Panc1 (cell line): ENCODE measurements at regions not wholly inside any gene's neighbourhood (a gene's known extent, or its start where the extent isn't known, plus 50 kb on each side); places are given as distances from the start of the nearest gene placed in this dataset.

Source experiments
- ATAC-seq: fragments of 200-7000 bp; cut with Tn5 transposase; 2 replicates; pipeline ENCODE4 v1.9.1; 2020; ENCODE audit warnings: mild to moderate bottlenecking, moderate library complexity
- BruUV-seq: library from RNA; stranded (reverse); fragments of 400-500 nt; replicated peaks from 2 replicates; lab custom pipeline; 2021; lab: Mats Ljungman, UMichigan
- CTCF ChIA-PET: fragments of 300-600 bp; sonication (Branson Sonifier 250); formaldehyde crosslinking; loops from one replicate; lab custom pipeline; 2022; ENCODE audit warnings: antibody characterized with exemption; lab: Charles Lee
- POLR2A ChIA-PET: fragments of 300-600 bp; sonication (Branson Sonifier 250); formaldehyde crosslinking; loops from one replicate; lab custom pipeline; 2022; ENCODE audit warnings: antibody characterized with exemption; lab: Charles Lee
- DNase-seq: peaks from one replicate; pipeline ENCODE4 v3.0.0-alpha.2; 2010; ENCODE audit warnings: low read depth, low spot score
- H3K27ac ChIP-seq: 2 replicates; pipeline ENCODE4 v1.5.1; 2011; ENCODE audit warnings: mild to moderate bottlenecking, low read length, inconsistent platforms
- H3K27me3 ChIP-seq: fragments of 200-500 bp; sonication (Bioruptor generic); 2 replicates; pipeline ENCODE4 v1.6.0; 2014; ENCODE audit warnings: low read length, inconsistent platforms; ENCODE audit not compliant: control insufficient read depth, insufficient read depth
- H3K36me3 ChIP-seq: fragments of 200-500 bp; sonication (Bioruptor generic); 2 replicates; pipeline ENCODE4 v1.5.1; 2014; ENCODE audit warnings: inconsistent platforms, mild to moderate bottlenecking, low read length, moderate library complexity; ENCODE audit not compliant: control insufficient read depth, insufficient read depth
- H3K4me1 ChIP-seq: 2 replicates; pipeline ENCODE4 v1.5.1; 2011; ENCODE audit warnings: inconsistent platforms, mild to moderate bottlenecking, low read length, moderate library complexity; ENCODE audit not compliant: control insufficient read depth, insufficient read depth
- H3K4me3 ChIP-seq, 2 experiments: 2 replicates each; pipeline ENCODE4 v1.5.1; 2011 to 2012; ENCODE audit warnings: low read depth in 2 of 2, low read length in 2 of 2, mild to moderate bottlenecking in 2 of 2, inconsistent platforms in 1 of 2, moderate library complexity in 1 of 2
- H3K9me3 ChIP-seq: fragments of 200-500 bp; sonication (Bioruptor generic); 2 replicates; pipeline ENCODE4 v1.5.1; 2014; ENCODE audit warnings: low read depth, mild to moderate bottlenecking, inconsistent platforms, low read length, moderate library complexity; ENCODE audit not compliant: control insufficient read depth, insufficient read depth
- POLR2AphosphoS5 ChIP-seq: IDR thresholded peaks from 2 replicates; pipeline ENCODE4 v1.6.1; 2012; ENCODE audit warnings: mild to moderate bottlenecking, low read depth, low read length, moderate library complexity
- SIN3A ChIP-seq: IDR thresholded peaks from 2 replicates; pipeline ENCODE4 v1.6.1; 2012; ENCODE audit warnings: low read depth, mild to moderate bottlenecking, low read length, moderate library complexity, borderline replicate concordance; ENCODE audit not compliant: insufficient read depth
- TCF7L2 ChIP-seq: IDR thresholded peaks from 2 replicates; pipeline ENCODE4 v1.6.1; 2011; ENCODE audit warnings: mild to moderate bottlenecking, low read depth, low read length, inconsistent platforms
- in situ Hi-C: cut with HindIII; loops from 2 replicates; pipeline ENCODE4 v1.10.0; 2016; ENCODE audit warnings: low sequenced_read_pairs, low pct_unique_long_range_greater_than_20kb
- intact Hi-C: fragments of 100-400 bp; cut with micrococcal nuclease; formaldehyde crosslinking; loops from one replicate; pipeline ENCODE4 v1.10.0; 2022; ENCODE audit not compliant: unreplicated experiment
- TF ChIP-seq, protein P1 (sequence below), 2 experiments: IDR thresholded peaks; 2 replicates each; pipeline ENCODE4 v1.6.1; 2011 to 2012; ENCODE audit warnings: low read depth in 2 of 2, control low read depth in 1 of 2, low read length in 1 of 2, mild to moderate bottlenecking in 1 of 2, moderate library complexity in 1 of 2; ENCODE audit not compliant: insufficient read depth in 1 of 2

DNA sequence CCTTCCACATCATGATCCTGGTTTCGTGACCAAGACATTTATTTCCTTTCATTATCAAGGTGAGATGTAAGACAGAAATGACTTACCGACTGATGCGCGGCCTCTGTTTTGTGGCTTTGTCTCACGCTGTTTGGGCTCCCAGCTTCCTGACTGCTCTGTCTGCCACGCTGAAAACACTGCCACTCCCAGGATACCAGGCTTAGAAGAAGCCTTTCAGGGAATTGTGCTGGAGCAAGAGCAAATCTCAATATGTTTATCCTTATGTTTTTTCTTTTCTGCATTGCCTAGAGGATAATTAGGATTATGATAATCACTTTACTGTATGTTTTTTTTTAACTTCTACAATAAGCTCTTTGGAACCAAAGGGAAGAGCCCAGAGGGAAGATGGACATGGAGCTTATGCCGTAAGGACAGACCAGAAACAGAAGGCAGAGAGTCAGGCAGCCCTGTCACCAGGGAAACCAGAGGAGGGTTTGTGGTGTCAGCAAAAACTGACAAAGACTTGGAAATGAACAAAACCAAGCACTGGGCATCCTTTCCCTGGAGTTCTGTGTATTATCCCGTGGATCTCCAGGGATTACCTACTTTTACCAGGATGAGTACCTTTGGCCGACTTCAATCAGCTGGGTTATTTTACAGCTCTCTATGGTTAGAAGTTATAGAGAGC, 68.2 kb upstream of the ISX start:
- in situ Hi-C loops (no loop called here), intact Hi-C loops (loop anchor here (10.0 kb wide), 1 partner anchor 57 kb away; no protein-coding TSS in a partner anchor)
- H3K4me3 ChIP-seq: no peak overlapping the region
- TF ChIP-seq, protein P1, sequence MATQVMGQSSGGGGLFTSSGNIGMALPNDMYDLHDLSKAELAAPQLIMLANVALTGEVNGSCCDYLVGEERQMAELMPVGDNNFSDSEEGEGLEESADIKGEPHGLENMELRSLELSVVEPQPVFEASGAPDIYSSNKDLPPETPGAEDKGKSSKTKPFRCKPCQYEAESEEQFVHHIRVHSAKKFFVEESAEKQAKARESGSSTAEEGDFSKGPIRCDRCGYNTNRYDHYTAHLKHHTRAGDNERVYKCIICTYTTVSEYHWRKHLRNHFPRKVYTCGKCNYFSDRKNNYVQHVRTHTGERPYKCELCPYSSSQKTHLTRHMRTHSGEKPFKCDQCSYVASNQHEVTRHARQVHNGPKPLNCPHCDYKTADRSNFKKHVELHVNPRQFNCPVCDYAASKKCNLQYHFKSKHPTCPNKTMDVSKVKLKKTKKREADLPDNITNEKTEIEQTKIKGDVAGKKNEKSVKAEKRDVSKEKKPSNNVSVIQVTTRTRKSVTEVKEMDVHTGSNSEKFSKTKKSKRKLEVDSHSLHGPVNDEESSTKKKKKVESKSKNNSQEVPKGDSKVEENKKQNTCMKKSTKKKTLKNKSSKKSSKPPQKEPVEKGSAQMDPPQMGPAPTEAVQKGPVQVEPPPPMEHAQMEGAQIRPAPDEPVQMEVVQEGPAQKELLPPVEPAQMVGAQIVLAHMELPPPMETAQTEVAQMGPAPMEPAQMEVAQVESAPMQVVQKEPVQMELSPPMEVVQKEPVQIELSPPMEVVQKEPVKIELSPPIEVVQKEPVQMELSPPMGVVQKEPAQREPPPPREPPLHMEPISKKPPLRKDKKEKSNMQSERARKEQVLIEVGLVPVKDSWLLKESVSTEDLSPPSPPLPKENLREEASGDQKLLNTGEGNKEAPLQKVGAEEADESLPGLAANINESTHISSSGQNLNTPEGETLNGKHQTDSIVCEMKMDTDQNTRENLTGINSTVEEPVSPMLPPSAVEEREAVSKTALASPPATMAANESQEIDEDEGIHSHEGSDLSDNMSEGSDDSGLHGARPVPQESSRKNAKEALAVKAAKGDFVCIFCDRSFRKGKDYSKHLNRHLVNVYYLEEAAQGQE (IDR thresholded peaks at IDR 0.05; ENCODE audit: insufficient read depth in 1 of 2, low read depth in 2 of 2, low read length in 1 of 2): no peak
- TF ChIP-seq POLR2AphosphoS5: no peak
- no peak for TF ChIP-seq SIN3A
- DNase-seq (no peak), ATAC-seq (no peak)
- H3K9me3 ChIP-seq: no peaks in the 10 kb centered on the region
- BruUV-seq: no TSS peak
- H3K27ac ChIP-seq: no peak overlapping the region
- ChIA-PET CTCF (no interaction called here), POLR2A (no interaction called here)
- H3K4me1 ChIP-seq: no peaks in the 10 kb centered on the region
- H3K36me3 ChIP-seq: no peaks in the 10 kb centered on the region
- H3K27me3 ChIP-seq: no peaks in the 10 kb centered on the region; the same call in 1 of the 2 replicates

DNA sequence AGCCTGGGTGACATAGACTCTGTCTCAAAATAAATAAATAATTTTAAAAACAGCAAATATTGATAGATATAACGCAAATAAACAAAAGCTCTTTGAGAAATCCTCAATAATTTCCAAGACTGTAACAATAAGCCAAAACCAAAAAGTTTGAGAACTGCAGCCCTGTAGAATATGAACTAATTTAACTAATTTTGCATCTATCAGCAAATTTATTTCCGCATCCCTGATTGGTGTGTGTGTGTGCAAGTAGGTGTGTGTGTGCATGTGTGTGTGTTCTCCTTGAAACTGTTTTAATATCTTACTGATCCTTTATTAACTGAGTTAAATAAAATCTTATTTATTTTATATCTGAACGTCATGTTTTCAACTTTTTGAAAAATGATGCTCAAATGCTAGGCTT, 67.0 kb upstream of the ISX start:
- TF ChIP-seq, protein P1 (IDR thresholded peaks at IDR 0.05; ENCODE audit: insufficient read depth in 1 of 2, low read depth in 2 of 2, low read length in 1 of 2): no peak
- TF ChIP-seq SIN3A: no peak
- TF ChIP-seq POLR2AphosphoS5: no peak
- no peak for TF ChIP-seq TCF7L2
- CTCF ChIA-PET: no interaction called here
- H3K4me3 ChIP-seq: no peak overlapping the region

More for the DNA sequence above, 67.0 kb upstream of the ISX start:
- POLR2A ChIA-PET: no interaction called here
- no TSS peak for BruUV-seq
- in situ Hi-C loops (no loop called here), intact Hi-C loops (loop anchor here (10.0 kb wide), 1 partner anchor 56 kb away; no protein-coding TSS in a partner anchor)
- H3K4me1 ChIP-seq: no peaks in the 10 kb centered on the region
- DNase-seq (no peak), ATAC-seq (no peak)
- H3K36me3 ChIP-seq: no peaks in the 10 kb centered on the region
- H3K27me3 ChIP-seq: no peaks in the 10 kb centered on the region; the same call in 1 of the 2 replicates
- H3K9me3 ChIP-seq: no peaks in the 10 kb centered on the region
- H3K27ac ChIP-seq: no peak overlapping the region
